Activated CD8-positive, alpha-beta T cell treated with anti-CD3 and anti-CD28 coated beads for 36 hours (primary cell): ENCODE measurements at regions not wholly inside any gene's neighbourhood (a gene's known extent, or its start where the extent isn't known, plus 50 kb on each side); places are given as distances from the start of the nearest gene placed in this dataset.
"Not testable (repeated sequence)": the region's sequence is repeated elsewhere in the genome, so short reads cannot be mapped to it uniquely, and the experiment has no call there.

ENCODE experiments used
- ATAC-seq: fragments of 200-7000 bp; cut with Tn5 transposase; one replicate; pipeline ENCODE4 v1.10.0; 2021; ENCODE audit warnings: mild to moderate bottlenecking, moderate library complexity
- CTCF ChIA-PET: fragments of 350-600 bp; sonication (Branson Sonifier 250); formaldehyde crosslinking; loops from one replicate; lab custom pipeline; 2021; ENCODE audit warnings: antibody characterized with exemption; lab: Charles Lee
- POLR2A ChIA-PET: fragments of 350-600 bp; sonication (Branson Sonifier 250); formaldehyde crosslinking; loops from one replicate; lab custom pipeline; 2021; ENCODE audit warnings: antibody characterized with exemption; lab: Charles Lee
- DNase-seq: peaks from one replicate; pipeline ENCODE4 v3.0.0-alpha.2; 2020
- H3K27ac Mint-ChIP-seq: one replicate; pipeline ENCODE4 v1.8.0; 2021; ENCODE audit warnings: mild to moderate bottlenecking, mixed read lengths
- H3K27me3 Mint-ChIP-seq: one replicate; pipeline ENCODE4 v1.8.0; 2021; ENCODE audit warnings: mixed read lengths
- H3K36me3 Mint-ChIP-seq: one replicate; pipeline ENCODE4 v1.8.0; 2021; ENCODE audit warnings: low read depth, mixed read lengths
- H3K4me1 Mint-ChIP-seq: one replicate; pipeline ENCODE4 v1.8.0; 2021; ENCODE audit warnings: low read depth, mixed read lengths
- H3K4me3 Mint-ChIP-seq: one replicate; pipeline ENCODE4 v1.8.0; 2021; ENCODE audit warnings: mild to moderate bottlenecking, moderate library complexity, mixed read lengths
- H3K9me3 Mint-ChIP-seq: one replicate; pipeline ENCODE4 v1.8.0; 2021; ENCODE audit warnings: mixed read lengths
- CTCF ChIP-seq: fragments of 200-600 bp; IDR thresholded peaks from one replicate; pipeline ENCODE4 v1.8.0; 2022; ENCODE audit warnings: antibody characterized with exemption, mild to moderate bottlenecking
- intact Hi-C: fragments of 100-400 bp; cut with micrococcal nuclease; formaldehyde crosslinking; loops from one replicate; pipeline ENCODE4 v1.10.0; 2022

GRCh38 chr11:15841931-15842740, 514.2 kb downstream of the SOX6 start:
- no peaks in the 10 kb centered on the region for H3K36me3 Mint-ChIP-seq
- no peaks in the 10 kb centered on the region for H3K4me1 Mint-ChIP-seq
- H3K9me3 Mint-ChIP-seq, result no peaks in the 10 kb centered on the region
- no peak for TF ChIP-seq CTCF
- CTCF ChIA-PET, result interaction anchor here (1.0 kb wide), 1 partner anchor 23 kb away, joined by 3 read pairs; no protein-coding TSS in a partner anchor
- POLR2A ChIA-PET, result no interaction called here
- intact Hi-C loops, result no loop called here
- DNase-seq, result no peak
- H3K27ac Mint-ChIP-seq, result no peak overlapping the region
- H3K4me3 Mint-ChIP-seq, result no peak overlapping the region
- no peak for ATAC-seq
- no peaks in the 10 kb centered on the region for H3K27me3 Mint-ChIP-seq

GRCh38 chr11:15843309-15843872, 513.0 kb downstream of the SOX6 start:
- H3K4me3 Mint-ChIP-seq, result no peak overlapping the region
- DNase-seq, result no peak
- H3K36me3 Mint-ChIP-seq, result no peaks in the 10 kb centered on the region
- no peaks in the 10 kb centered on the region for H3K9me3 Mint-ChIP-seq
- POLR2A ChIA-PET, result no interaction called here
- H3K27me3 Mint-ChIP-seq, result no peaks in the 10 kb centered on the region
- intact Hi-C loops, result no loop called here
- CTCF ChIA-PET, result no interaction called here
- no peaks in the 10 kb centered on the region for H3K4me1 Mint-ChIP-seq
- ATAC-seq, result no peak
- TF ChIP-seq CTCF, result no peak
- no peak overlapping the region for H3K27ac Mint-ChIP-seq

- CTCF ChIA-PET, result no interaction called here
- no peak for TF ChIP-seq CTCF
- Mint-ChIP-seq H3K9me3 (no peaks in the 10 kb centered on the region), H3K4me1 (no peaks in the 10 kb centered on the region), H3K27me3 (no peaks in the 10 kb centered on the region), H3K27ac (no peak overlapping the region), H3K36me3 (no peaks in the 10 kb centered on the region), H3K4me3 (no peak overlapping the region)
- intact Hi-C loops, result no loop called here
- POLR2A ChIA-PET, result no interaction called here
- no peak for DNase-seq
- no peak for ATAC-seq
These were observed 511.1 kb downstream of the SOX6 start for GRCh38 chr11:15845261-15845660.

GRCh38 chr11:15848631-15849168, 507.6 kb downstream of the SOX6 start:
- ATAC-seq (no peak), DNase-seq (no peak)
- ChIA-PET CTCF (no interaction called here), POLR2A (no interaction called here)
- H3K4me3 Mint-ChIP-seq, result no peak overlapping the region
- no peak for TF ChIP-seq CTCF
- peaks cover 1% of the 10 kb centered on the region for H3K27me3 Mint-ChIP-seq
- no peak overlapping the region for H3K27ac Mint-ChIP-seq
- H3K9me3 Mint-ChIP-seq, result no peaks in the 10 kb centered on the region
- H3K4me1 Mint-ChIP-seq, result no peaks in the 10 kb centered on the region
- intact Hi-C loops, result no loop called here
- H3K36me3 Mint-ChIP-seq, result no peaks in the 10 kb centered on the region

GRCh38 chr11:15849257-15849656, 507.1 kb downstream of the SOX6 start:
- intact Hi-C loops, result no loop called here
- DNase-seq (no peak), ATAC-seq (no peak)
- Mint-ChIP-seq H3K4me1 (no peaks in the 10 kb centered on the region), H3K36me3 (no peaks in the 10 kb centered on the region), H3K4me3 (no peak overlapping the region), H3K9me3 (no peaks in the 10 kb centered on the region), H3K27me3 (peaks cover 1% of the 10 kb centered on the region), H3K27ac (no peak overlapping the region)
- ChIA-PET POLR2A (no interaction called here), CTCF (no interaction called here)
- TF ChIP-seq CTCF, result no peak

- H3K4me3 Mint-ChIP-seq, POLR2A ChIA-PET, H3K9me3 Mint-ChIP-seq, CTCF ChIA-PET, H3K27ac Mint-ChIP-seq, DNase-seq, H3K4me1 Mint-ChIP-seq, intact Hi-C loops, H3K36me3 Mint-ChIP-seq, H3K27me3 Mint-ChIP-seq, ATAC-seq: not testable (repeated sequence)
These were observed 506.0 kb downstream of the SOX6 start for GRCh38 chr11:15850335-15850734.
